SK-MEL-5 (cell line): ENCODE measurements at regions not wholly inside any gene's neighbourhood (a gene's known extent, or its start where the extent isn't known, plus 50 kb on each side); places are given as distances from the start of the nearest gene placed in this dataset.
A peak's percentile ranks its signal among the peaks of the same experiment; 100 is the strongest.

Experiments used
- DNase-seq: peaks from one replicate; pipeline ENCODE4 v3.0.0-alpha.2; 2016; ENCODE audit warnings: low read depth, low spot score
- in situ Hi-C: cut with HindIII; loops from 2 replicates; pipeline ENCODE4 v1.10.0; 2016; ENCODE audit warnings: low sequenced_read_pairs, high pct_unique_total_duplicates, low pct_unique_long_range_greater_than_20kb

GRCh38 chr15:46556559-46557379 lies 921.9 kb downstream of the SQOR start:
- DNase-seq, result no peak
- in situ Hi-C loops, result no loop called here

DNA sequence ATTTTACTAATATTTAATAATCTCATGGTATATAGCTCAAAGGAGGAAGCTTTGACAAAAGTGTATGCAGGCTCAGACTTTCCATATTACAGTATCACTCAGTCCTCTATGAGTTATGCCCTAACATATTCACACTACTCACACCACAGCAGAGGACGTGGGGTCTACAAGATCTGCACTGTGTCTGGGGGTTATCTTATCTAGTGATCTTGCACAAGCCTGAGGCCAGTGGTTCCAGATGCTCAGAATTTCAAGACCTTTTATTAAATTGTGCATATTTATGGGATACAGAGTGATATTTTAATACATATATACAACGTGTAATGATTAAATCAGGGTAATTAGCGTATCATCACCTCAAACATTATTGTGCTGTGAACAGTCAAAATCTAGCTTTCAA lies 933.1 kb downstream of the SQOR start:
- DNase-seq, result no peak
- in situ Hi-C loops, result no loop called here

DNA sequence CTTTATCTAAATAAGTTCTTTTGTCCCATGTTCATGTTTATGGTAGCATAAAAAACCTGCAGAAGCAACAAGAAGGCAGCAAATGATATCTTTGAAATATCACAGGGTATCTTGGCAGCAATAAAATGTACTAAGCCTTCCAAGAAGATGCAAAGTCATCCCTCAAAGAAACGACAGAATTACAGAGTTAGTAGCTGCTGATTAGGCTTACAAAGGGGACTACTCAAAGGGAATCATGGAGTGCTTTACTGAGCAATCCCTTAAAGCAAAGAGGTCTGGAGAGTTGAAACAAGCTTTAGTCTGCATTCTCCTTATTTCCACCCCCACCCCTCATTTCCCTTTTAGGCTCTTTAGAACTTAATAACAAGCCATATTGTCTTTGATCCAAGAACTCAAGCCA lies 935.0 kb downstream of the SQOR start:
- in situ Hi-C loops, result no loop called here
- DNase-seq, result no peak

- in situ Hi-C loops, result no loop called here
Measured at GRCh38 chr15:46576646-46577395, 942.0 kb downstream of the SQOR start.

GRCh38 chr15:46577767-46578166 lies 942.9 kb downstream of the SQOR start:
- in situ Hi-C loops, result no loop called here
- DNase-seq, result no peak

More at GRCh38 chr15:46576646-46577395, 942.0 kb downstream of the SQOR start:
- no peak for DNase-seq

- no peak for DNase-seq
- in situ Hi-C loops, result no loop called here
Measured at GRCh38 chr15:46580487-46580886, 945.7 kb downstream of the SQOR start.

DNA sequence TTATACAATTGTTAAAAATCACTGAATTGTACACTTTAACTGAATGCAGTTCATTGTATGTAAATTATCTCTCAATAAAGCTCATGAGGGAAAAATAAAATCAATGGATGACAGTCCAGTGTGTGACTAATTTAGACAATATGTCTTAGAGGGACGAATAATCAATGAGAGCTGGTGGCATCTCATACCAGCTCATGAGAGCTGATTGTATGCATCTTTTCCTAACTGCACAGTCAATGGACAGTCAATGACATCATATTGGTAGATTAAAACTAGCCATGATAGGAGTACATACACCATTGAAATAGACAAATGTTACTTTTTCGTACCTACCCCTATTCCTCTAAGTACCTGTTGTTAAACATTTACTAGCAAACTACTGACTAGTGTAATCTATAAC lies 946.1 kb downstream of the SQOR start:
- no peak for DNase-seq
- in situ Hi-C loops, result no loop called here

DNA sequence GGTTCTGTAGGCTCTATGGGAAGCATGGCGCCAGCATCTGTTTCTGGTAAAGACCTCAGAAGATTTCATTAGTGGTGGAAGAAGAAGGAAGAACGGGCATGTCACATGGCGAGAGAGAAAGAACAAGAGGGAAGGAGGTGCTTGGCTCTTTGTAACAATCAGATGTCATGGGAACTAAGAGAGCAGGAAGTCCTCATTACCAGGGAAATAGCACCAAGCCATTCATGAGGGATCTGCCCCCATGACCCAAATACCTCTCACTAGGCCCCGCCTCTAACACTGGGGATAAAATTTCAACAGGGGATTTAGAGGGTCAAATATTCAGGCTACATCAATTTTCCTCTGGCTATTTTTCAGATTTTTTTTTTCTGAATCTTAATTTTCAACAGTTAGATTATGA lies 954.3 kb downstream of the SQOR start:
- in situ Hi-C loops, result no loop called here
- no peak for DNase-seq

DNA sequence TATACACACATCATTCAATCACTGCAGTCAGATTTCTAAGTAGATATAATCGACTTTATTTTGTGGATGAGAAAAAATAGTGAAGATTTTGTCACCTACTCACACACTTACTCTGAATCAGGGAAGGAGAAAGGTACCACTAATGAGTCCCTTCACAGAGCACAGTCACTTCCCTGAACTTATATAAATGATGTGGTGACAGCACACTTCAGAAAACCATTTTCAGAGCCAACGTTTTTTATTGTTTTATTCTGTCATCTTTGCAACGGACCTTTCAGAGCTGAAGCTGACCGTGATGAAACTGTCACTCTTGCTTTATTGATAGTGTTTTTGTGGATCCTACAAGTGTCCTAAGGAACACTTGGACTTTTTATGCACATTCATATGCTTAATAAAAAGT lies 956.6 kb downstream of the SQOR start:
- in situ Hi-C loops, result no loop called here

GRCh38 chr15:46595016-46595415 lies 960.2 kb downstream of the SQOR start:
- in situ Hi-C loops, result no loop called here
- DNase-seq, result no peak

More for the DNA sequence above, 956.6 kb downstream of the SQOR start:
- no peak for DNase-seq

DNA sequence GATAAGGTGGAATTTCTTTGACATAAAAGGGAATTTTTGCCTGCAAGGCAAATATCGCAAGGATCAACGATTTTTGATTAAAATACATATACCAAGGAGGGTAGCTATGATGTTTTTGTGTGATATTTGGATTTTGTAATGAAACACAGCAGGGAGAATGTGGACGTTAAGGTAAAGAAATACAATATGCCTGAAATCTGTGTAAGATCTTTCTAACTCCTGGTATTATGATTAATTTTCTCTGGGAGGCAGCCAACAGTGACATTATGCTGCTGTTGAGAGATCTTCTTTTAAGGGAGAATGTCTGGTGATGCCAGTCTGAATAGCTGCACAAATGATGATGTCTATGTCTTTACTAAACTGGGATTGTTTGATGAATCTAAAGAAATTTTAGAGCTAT lies 972.2 kb downstream of the SQOR start:
- DNase-seq, result no peak
- in situ Hi-C loops, result no loop called here

- DNase-seq, result no peak
- in situ Hi-C loops, result no loop called here
Measured at GRCh38 chr15:46616033-46616432, 981.2 kb downstream of the SQOR start.

DNA sequence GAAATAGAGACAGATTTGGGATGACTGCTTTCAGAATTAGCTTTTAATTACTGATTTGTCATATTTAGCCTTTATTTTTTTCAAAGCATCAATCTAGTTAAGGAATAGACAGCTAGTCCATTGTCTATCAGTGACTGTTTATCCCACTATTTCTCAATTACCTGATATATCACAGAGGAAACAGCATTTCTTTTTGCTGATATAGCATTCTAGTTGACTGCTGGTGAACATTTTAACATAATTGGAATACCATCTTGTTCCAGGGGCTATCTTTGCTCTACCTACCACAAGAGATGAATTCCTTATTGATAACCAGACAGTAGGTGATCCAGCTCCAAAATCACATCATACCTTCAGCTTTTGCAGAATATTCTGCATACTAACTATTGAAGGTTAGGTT lies 982.7 kb downstream of the SQOR start:
- in situ Hi-C loops, result no loop called here
- DNase-seq, result no peak

DNA sequence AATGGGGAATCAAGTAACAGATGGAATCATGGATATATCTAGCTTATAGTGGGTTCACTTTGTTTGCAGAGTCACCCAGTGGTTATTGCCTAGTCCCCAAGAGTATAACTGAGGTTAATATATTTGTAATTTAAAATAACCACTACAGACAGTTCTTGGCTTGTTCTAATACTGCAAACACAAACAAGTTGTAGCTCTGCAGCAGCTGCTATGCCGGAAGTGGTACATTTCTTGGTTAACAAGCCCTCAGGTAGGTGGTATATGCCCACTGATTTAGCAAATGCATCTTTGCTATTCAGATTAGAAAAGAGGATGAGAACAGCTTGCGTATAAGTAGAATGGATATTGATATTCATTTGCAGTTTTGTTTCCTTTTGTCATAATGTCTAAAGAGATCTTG lies 984.2 kb downstream of the SQOR start:
- in situ Hi-C loops, result no loop called here
- DNase-seq, result no peak

GRCh38 chr15:46620392-46621013 lies 985.7 kb downstream of the SQOR start:
- in situ Hi-C loops, result no loop called here
- no peak for DNase-seq

DNA sequence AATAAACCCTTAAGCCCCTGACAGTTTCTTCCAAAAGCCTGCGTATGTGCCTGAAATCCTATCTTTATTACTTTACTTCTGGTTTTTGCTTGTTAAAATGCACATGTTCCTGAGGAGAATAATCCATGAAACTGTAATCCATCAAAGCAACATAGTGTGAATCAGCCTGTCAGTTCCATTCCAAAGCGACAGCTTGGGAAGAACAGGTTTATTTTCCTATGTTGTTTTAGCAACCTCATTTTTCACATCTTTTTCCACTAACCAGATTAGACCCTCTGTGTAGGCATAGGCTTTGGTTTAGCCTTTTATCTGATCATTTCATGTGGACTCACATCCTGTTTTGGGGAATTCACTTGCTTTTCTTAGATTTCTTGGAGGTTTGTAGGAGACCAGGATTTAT lies 988.0 kb downstream of the SQOR start:
- DNase-seq, result no peak
- in situ Hi-C loops, result no loop called here

GRCh38 chr15:46636206-46636605 lies 1001.4 kb downstream of the SQOR start:
- in situ Hi-C loops, result no loop called here
- peak; percentile 8 for DNase-seq
